WTC11 (cell line): ENCODE measurements at regions not wholly inside any gene's neighbourhood (a gene's known extent, or its start where the extent isn't known, plus 50 kb on each side); places are given as distances from the start of the nearest gene placed in this dataset.

Source experiments
- ATAC-seq: fragments of 200-7000 bp; cut with Tn5 transposase; 2 replicates; pipeline ENCODE4 v1.10.0; 2021; ENCODE audit warnings: mild to moderate bottlenecking, moderate library complexity
- CTCF ChIA-PET: fragments of 300-600 bp; sonication (Branson Sonifier 250); formaldehyde crosslinking; loops from one replicate; lab custom pipeline; 2021; ENCODE audit warnings: antibody characterized with exemption; lab: Charles Lee
- POLR2A ChIA-PET: fragments of 350-600 bp; sonication (Branson Sonifier 250); formaldehyde crosslinking; loops from one replicate; lab custom pipeline; 2021; ENCODE audit warnings: antibody characterized with exemption; lab: Charles Lee
- DNase-seq: peaks from one replicate; pipeline ENCODE4 v3.0.0; 2021; ENCODE audit warnings: low spot score
- H3K27ac Mint-ChIP-seq: 2 replicates; pipeline ENCODE4 v1.8.0; 2021; ENCODE audit warnings: mixed read lengths
- H3K27me3 Mint-ChIP-seq: 2 replicates; pipeline ENCODE4 v1.8.0; 2021; ENCODE audit warnings: low read depth, mild to moderate bottlenecking, moderate library complexity, mixed read lengths
- H3K36me3 Mint-ChIP-seq: 2 replicates; pipeline ENCODE4 v1.8.0; 2021; ENCODE audit warnings: mixed read lengths
- H3K4me1 Mint-ChIP-seq: 2 replicates; pipeline ENCODE4 v1.8.0; 2022; ENCODE audit warnings: mixed read lengths
- H3K4me3 Mint-ChIP-seq: 2 replicates; pipeline ENCODE4 v1.8.0; 2021; ENCODE audit warnings: mild to moderate bottlenecking, moderate library complexity, mixed read lengths
- H3K9me3 Mint-ChIP-seq: 2 replicates; pipeline ENCODE4 v1.8.0; 2021; ENCODE audit warnings: mixed read lengths
- ATF6 ChIP-seq: sonication (generic); formaldehyde crosslinking; IDR thresholded peaks from 2 replicates; pipeline ENCODE4 v1.8.1; 2023; ENCODE audit warnings: mild to moderate bottlenecking, missing genetic modification reagents
- E2F1 ChIP-seq: sonication (generic); formaldehyde crosslinking; IDR thresholded peaks from 2 replicates; pipeline ENCODE4 v1.8.0; 2022; ENCODE audit warnings: mild to moderate bottlenecking, missing genetic modification reagents
- ESRRA ChIP-seq: sonication (generic); formaldehyde crosslinking; IDR thresholded peaks from 2 replicates; pipeline ENCODE4 v1.8.1; 2022; ENCODE audit warnings: mild to moderate bottlenecking, missing genetic modification reagents, borderline replicate concordance
- ETV6 ChIP-seq: sonication (generic); formaldehyde crosslinking; IDR thresholded peaks from 2 replicates; pipeline ENCODE4 v1.8.1; 2022; ENCODE audit warnings: mild to moderate bottlenecking, missing genetic modification reagents
- FOXP1 ChIP-seq: sonication (generic); formaldehyde crosslinking; IDR thresholded peaks from 2 replicates; pipeline ENCODE4 v1.8.0; 2022; ENCODE audit warnings: missing genetic modification reagents, mild to moderate bottlenecking, moderate library complexity, borderline replicate concordance
- IRF1 ChIP-seq: sonication (generic); formaldehyde crosslinking; IDR thresholded peaks from 2 replicates; pipeline ENCODE4 v1.8.0; 2023; ENCODE audit warnings: missing genetic modification reagents
- JAZF1 ChIP-seq: fragments of 250-450 bp; sonication (Bioruptor Pico); IDR thresholded peaks from 2 replicates; pipeline ENCODE4 v1.9.0; 2021; ENCODE audit warnings: moderate library complexity, mild to moderate bottlenecking, inconsistent platforms
- JUN ChIP-seq: sonication (generic); formaldehyde crosslinking; IDR thresholded peaks from 2 replicates; pipeline ENCODE4 v1.8.0; 2023; ENCODE audit warnings: mild to moderate bottlenecking, missing genetic modification reagents
- MYBL2 ChIP-seq: sonication (generic); formaldehyde crosslinking; IDR thresholded peaks from 2 replicates; pipeline ENCODE4 v1.8.1; 2023; ENCODE audit warnings: mild to moderate bottlenecking, moderate library complexity, missing genetic modification reagents
- NR2C2 ChIP-seq: sonication (generic); formaldehyde crosslinking; IDR thresholded peaks from 2 replicates; pipeline ENCODE4 v1.8.0; 2022; ENCODE audit warnings: mild to moderate bottlenecking, missing genetic modification reagents
- PRRX2 ChIP-seq: fragments of 250-450 bp; sonication (Bioruptor Pico); IDR thresholded peaks from 2 replicates; pipeline ENCODE4 v1.8.0; 2021; ENCODE audit warnings: mild to moderate bottlenecking
- RELA ChIP-seq: sonication (generic); formaldehyde crosslinking; IDR thresholded peaks from 2 replicates; pipeline ENCODE4 v1.8.1; 2022; ENCODE audit warnings: missing genetic modification reagents, mild to moderate bottlenecking, borderline replicate concordance
- SMAD3 ChIP-seq: sonication (generic); formaldehyde crosslinking; IDR thresholded peaks from 2 replicates; pipeline ENCODE4 v1.8.0; 2022; ENCODE audit warnings: missing genetic modification reagents, mild to moderate bottlenecking, borderline replicate concordance
- TEAD1 ChIP-seq: sonication (generic); formaldehyde crosslinking; IDR thresholded peaks from 2 replicates; pipeline ENCODE4 v1.8.0; 2022; ENCODE audit warnings: mild to moderate bottlenecking, missing genetic modification reagents
- TP53 ChIP-seq: sonication (generic); formaldehyde crosslinking; IDR thresholded peaks from 2 replicates; pipeline ENCODE4 v1.8.1; 2023; ENCODE audit warnings: mild to moderate bottlenecking, missing genetic modification reagents
- ZNF121 ChIP-seq: sonication (generic); formaldehyde crosslinking; IDR thresholded peaks from 2 replicates; pipeline ENCODE4 v1.8.0; 2023; ENCODE audit warnings: missing genetic modification reagents
- ZNF219 ChIP-seq: sonication (generic); formaldehyde crosslinking; IDR thresholded peaks from 2 replicates; pipeline ENCODE4 v1.8.0; 2023; ENCODE audit warnings: missing genetic modification reagents, mild to moderate bottlenecking, borderline replicate concordance
- ZNF263 ChIP-seq: sonication (generic); formaldehyde crosslinking; IDR thresholded peaks from 2 replicates; pipeline ENCODE4 v1.8.1; 2022; ENCODE audit warnings: low read depth, mild to moderate bottlenecking, moderate library complexity, missing genetic modification reagents
- ZNF416 ChIP-seq: fragments of 250-450 bp; sonication (Bioruptor Pico); IDR thresholded peaks from 2 replicates; pipeline ENCODE4 v1.9.0; 2021; ENCODE audit warnings: mild to moderate bottlenecking, inconsistent platforms
- TF ChIP-seq, protein P1 (sequence below): sonication (generic); formaldehyde crosslinking; IDR thresholded peaks from 2 replicates; pipeline ENCODE4 v1.8.1; 2022; ENCODE audit warnings: mild to moderate bottlenecking, moderate library complexity, missing genetic modification reagents
- TF ChIP-seq, protein P2 (sequence below): sonication (generic); formaldehyde crosslinking; IDR thresholded peaks from 2 replicates; pipeline ENCODE4 v1.8.1; 2023; ENCODE audit warnings: mild to moderate bottlenecking, missing genetic modification reagents, moderate library complexity
- TF ChIP-seq, protein P3 (sequence below): sonication (generic); formaldehyde crosslinking; IDR thresholded peaks from 2 replicates; pipeline ENCODE4 v1.8.1; 2022; ENCODE audit warnings: low read depth, mild to moderate bottlenecking, moderate library complexity, missing genetic modification reagents, borderline replicate concordance
- TF ChIP-seq, protein P4 (sequence below): fragments of 250-450 bp; sonication (Bioruptor Pico); conservative IDR thresholded peaks from 2 replicates; pipeline ENCODE4 v1.9.0; 2021; ENCODE audit warnings: mild to moderate bottlenecking
- TF ChIP-seq, protein P5 (sequence below): sonication (generic); formaldehyde crosslinking; IDR thresholded peaks from 2 replicates; pipeline ENCODE4 v1.8.1; 2023; ENCODE audit warnings: mild to moderate bottlenecking, missing genetic modification reagents

GRCh38 chr11:106344394-106344793 is 266.9 kb downstream of the AASDHPPT start:
- H3K36me3 Mint-ChIP-seq: peaks cover 4% of the 10 kb centered on the region; the same call in 1 of the 2 replicates
- no peak for TF ChIP-seq ZNF416 (CRISPR knock-in tag)
- no peak for TF ChIP-seq ZNF219
- no peak for TF ChIP-seq ETV6
- no peak for TF ChIP-seq TP53 (CRISPR knock-in tag)
- TF ChIP-seq PRRX2 (CRISPR knock-in tag): no peak
- TF ChIP-seq JAZF1 (CRISPR knock-in tag): no peak
- TF ChIP-seq RELA (CRISPR knock-in tag): no peak
- TF ChIP-seq, protein P1, sequence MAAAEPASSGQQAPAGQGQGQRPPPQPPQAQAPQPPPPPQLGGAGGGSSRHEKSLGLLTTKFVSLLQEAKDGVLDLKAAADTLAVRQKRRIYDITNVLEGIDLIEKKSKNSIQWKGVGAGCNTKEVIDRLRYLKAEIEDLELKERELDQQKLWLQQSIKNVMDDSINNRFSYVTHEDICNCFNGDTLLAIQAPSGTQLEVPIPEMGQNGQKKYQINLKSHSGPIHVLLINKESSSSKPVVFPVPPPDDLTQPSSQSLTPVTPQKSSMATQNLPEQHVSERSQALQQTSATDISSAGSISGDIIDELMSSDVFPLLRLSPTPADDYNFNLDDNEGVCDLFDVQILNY (CRISPR knock-in tag): no peak
- TF ChIP-seq ZNF121 (CRISPR knock-in tag): no peak
- TF ChIP-seq, protein P2, sequence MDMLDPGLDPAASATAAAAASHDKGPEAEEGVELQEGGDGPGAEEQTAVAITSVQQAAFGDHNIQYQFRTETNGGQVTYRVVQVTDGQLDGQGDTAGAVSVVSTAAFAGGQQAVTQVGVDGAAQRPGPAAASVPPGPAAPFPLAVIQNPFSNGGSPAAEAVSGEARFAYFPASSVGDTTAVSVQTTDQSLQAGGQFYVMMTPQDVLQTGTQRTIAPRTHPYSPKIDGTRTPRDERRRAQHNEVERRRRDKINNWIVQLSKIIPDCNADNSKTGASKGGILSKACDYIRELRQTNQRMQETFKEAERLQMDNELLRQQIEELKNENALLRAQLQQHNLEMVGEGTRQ: no peak
- no peak for TF ChIP-seq ESRRA (CRISPR knock-in tag)
- no peak for TF ChIP-seq SMAD3 (CRISPR knock-in tag)
- TF ChIP-seq IRF1 (CRISPR knock-in tag): no peak
- no peak for TF ChIP-seq ZNF263
- TF ChIP-seq, protein P3, sequence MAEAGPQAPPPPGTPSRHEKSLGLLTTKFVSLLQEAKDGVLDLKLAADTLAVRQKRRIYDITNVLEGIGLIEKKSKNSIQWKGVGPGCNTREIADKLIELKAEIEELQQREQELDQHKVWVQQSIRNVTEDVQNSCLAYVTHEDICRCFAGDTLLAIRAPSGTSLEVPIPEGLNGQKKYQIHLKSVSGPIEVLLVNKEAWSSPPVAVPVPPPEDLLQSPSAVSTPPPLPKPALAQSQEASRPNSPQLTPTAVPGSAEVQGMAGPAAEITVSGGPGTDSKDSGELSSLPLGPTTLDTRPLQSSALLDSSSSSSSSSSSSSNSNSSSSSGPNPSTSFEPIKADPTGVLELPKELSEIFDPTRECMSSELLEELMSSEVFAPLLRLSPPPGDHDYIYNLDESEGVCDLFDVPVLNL (CRISPR knock-in tag): no peak
- no peak for TF ChIP-seq E2F1
- H3K9me3 Mint-ChIP-seq: peaks cover 24% of the 10 kb centered on the region
- CTCF ChIA-PET: interaction anchor here (0.6 kb wide), 1 partner anchor 1542 kb away, joined by 5 read pairs; no protein-coding TSS in a partner anchor
- no peak overlapping the region; the same call in 1 of the 2 replicates for H3K27ac Mint-ChIP-seq
- no peak overlapping the region for H3K4me3 Mint-ChIP-seq
- peaks cover 5% of the 10 kb centered on the region for H3K4me1 Mint-ChIP-seq
- POLR2A ChIA-PET: no interaction called here
- DNase-seq: no peak
- ATAC-seq: no peak
- H3K27me3 Mint-ChIP-seq: no peaks in the 10 kb centered on the region

DNA sequence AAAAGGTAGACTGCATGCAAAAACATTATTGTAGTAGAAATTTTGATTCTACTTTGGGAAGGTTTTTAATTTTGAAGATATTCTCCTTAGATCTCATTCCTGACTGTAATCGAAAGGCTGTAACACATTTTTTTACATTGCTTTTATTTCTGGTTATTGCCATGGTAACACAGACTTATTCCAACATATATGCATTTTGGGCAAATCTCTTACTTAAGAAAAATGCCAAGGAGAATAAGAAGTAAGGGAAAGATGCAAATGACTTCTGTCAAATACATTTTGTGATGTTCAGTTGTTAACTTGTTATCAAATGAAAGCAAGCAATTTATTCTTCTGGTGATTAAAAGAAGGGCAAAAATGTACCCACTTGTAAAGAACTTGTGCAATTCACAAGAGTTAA is 267.5 kb downstream of the AASDHPPT start:
- no peak overlapping the region for H3K4me3 Mint-ChIP-seq
- peaks cover 5% of the 10 kb centered on the region for H3K4me1 Mint-ChIP-seq
- H3K9me3 Mint-ChIP-seq: peaks cover 28% of the 10 kb centered on the region
- peaks cover 4% of the 10 kb centered on the region; the same call in 1 of the 2 replicates for H3K36me3 Mint-ChIP-seq
- ATAC-seq (no peak), DNase-seq (no peak)
- no peak overlapping the region for H3K27ac Mint-ChIP-seq
- no peaks in the 10 kb centered on the region for H3K27me3 Mint-ChIP-seq
- POLR2A ChIA-PET: no interaction called here
- CTCF ChIA-PET: no interaction called here
- TF ChIP-seq MYBL2 (no peak), ATF6 (CRISPR knock-in tag) (no peak), NR2C2 (CRISPR knock-in tag) (no peak), JUN (no peak), FOXP1 (CRISPR knock-in tag) (no peak), TEAD1 (CRISPR knock-in tag) (no peak), ZNF219 (no peak)
- TF ChIP-seq, protein P4, sequence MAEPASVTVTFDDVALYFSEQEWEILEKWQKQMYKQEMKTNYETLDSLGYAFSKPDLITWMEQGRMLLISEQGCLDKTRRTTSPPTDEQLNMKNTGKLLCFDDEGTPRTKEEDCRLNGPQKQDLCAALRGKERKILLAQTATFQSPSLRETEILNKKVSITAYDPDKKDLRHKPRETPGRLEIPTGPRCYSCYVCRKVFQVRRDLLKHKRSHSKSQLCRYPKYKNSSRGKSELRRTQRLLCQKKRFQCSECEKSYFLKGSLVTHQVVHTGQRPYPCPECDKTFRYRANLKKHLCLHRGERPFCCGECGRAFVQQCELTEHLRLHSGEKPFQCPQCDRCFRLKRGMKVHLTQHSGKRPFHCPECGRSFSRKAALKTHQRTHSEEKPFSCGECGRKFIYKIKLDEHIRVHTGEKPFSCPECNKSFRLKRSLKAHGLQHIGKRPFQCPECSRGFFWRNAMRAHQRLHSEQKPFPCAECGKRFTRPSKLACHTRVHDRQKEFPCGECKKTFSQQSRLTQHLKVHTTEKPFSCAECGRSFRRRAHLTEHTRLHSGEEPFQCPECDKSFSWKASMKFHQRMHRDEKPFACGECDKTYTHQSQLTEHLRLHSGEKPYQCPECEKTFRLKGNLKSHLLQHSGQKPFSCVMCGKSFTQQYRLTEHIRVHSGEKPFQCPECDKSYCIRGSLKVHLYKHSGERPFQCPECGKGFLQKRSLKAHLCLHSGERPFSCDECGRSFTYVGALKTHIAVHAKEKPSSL (CRISPR knock-in tag): no peak
- TF ChIP-seq, protein P3 (CRISPR knock-in tag): no peak
- TF ChIP-seq, protein P1 (CRISPR knock-in tag): no peak
- TF ChIP-seq, protein P5, sequence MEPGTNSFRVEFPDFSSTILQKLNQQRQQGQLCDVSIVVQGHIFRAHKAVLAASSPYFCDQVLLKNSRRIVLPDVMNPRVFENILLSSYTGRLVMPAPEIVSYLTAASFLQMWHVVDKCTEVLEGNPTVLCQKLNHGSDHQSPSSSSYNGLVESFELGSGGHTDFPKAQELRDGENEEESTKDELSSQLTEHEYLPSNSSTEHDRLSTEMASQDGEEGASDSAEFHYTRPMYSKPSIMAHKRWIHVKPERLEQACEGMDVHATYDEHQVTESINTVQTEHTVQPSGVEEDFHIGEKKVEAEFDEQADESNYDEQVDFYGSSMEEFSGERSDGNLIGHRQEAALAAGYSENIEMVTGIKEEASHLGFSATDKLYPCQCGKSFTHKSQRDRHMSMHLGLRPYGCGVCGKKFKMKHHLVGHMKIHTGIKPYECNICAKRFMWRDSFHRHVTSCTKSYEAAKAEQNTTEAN (CRISPR knock-in tag): no peak
